GM10248 (cell line): ENCODE measurements at regions not wholly inside any gene's neighbourhood (a gene's known extent, or its start where the extent isn't known, plus 50 kb on each side); places are given as distances from the start of the nearest gene placed in this dataset.

Experiments
- CTCF ChIA-PET: fragments of 300-600 bp; sonication (Branson Sonifier 250); formaldehyde crosslinking; extraction: SDS; loops from one replicate; lab custom pipeline; 2021; ENCODE audit warnings: antibody characterized with exemption; lab: Yijun Ruan, JAX
- POLR2A ChIA-PET: fragments of 350-650 bp; sonication (Branson Sonifier 250); formaldehyde crosslinking; extraction: SDS; loops from one replicate; lab custom pipeline; 2020; ENCODE audit warnings: antibody characterized with exemption; lab: Yijun Ruan, JAX
- DNase-seq: peaks from one replicate; pipeline ENCODE4 v3.0.0; 2012; ENCODE audit errors: extremely low spot score
- CTCF ChIP-seq: IDR thresholded peaks from 2 replicates; pipeline ENCODE4 v1.5.1; 2012; ENCODE audit warnings: mild to moderate bottlenecking, low read depth; ENCODE audit errors: extremely low read depth, missing control alignments, control extremely low read depth

- POLR2A ChIA-PET: no interaction called here
- TF ChIP-seq CTCF: no peak
- CTCF ChIA-PET: no interaction called here
- DNase-seq: no peak
Observed at GRCh38 chr13:39970177-39970846, 314.9 kb downstream of the COG6 start.

- CTCF ChIA-PET: no interaction called here
- DNase-seq: no peak
- no peak for TF ChIP-seq CTCF
- POLR2A ChIA-PET: no interaction called here
Observed at GRCh38 chr13:39971526-39971925, 316.1 kb downstream of the COG6 start.

DNA sequence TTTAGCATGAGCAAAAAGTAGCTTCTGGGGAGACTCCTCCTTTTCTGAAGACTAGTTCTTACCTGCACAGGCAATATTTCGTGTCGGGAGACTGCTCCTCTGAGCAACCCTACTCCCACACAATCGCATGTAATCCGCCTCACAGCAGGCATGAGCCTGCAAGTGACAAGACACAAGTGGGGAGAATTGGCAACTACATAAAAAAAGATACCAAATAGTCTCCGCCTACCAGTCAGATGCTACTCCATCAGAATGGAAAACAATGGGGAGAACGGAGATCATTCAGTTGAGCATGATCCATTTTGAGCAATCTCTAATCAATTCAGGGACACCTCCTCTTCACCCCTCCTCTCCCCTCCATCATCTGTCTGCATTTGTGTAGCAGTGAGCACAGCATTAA lies 321.0 kb downstream of the COG6 start:
- ChIA-PET CTCF (interaction anchor here (1.1 to 2.1 kb wide), 2 partner anchors 12 to 34 kb away, joined by 5 to 10 read pairs; no protein-coding TSS in a partner anchor), POLR2A (no interaction called here)
- no peak for DNase-seq
- TF ChIP-seq CTCF: no peak

- CTCF ChIA-PET: interaction anchor here (1.4 kb wide), 1 partner anchor 12 kb away, joined by 3 read pairs; no protein-coding TSS in a partner anchor
- TF ChIP-seq CTCF: no peak
- POLR2A ChIA-PET: no interaction called here
- DNase-seq: no peak
Observed at GRCh38 chr13:39981056-39981455, 325.6 kb downstream of the COG6 start.

GRCh38 chr13:39982745-39983144 lies 327.3 kb downstream of the COG6 start:
- no peak for TF ChIP-seq CTCF
- ChIA-PET POLR2A (no interaction called here), CTCF (interaction anchor here (1.0 to 1.1 kb wide), 2 partner anchors 7 to 40 kb away, joined by 3 to 4 read pairs; no protein-coding TSS in a partner anchor)
- no peak for DNase-seq

DNA sequence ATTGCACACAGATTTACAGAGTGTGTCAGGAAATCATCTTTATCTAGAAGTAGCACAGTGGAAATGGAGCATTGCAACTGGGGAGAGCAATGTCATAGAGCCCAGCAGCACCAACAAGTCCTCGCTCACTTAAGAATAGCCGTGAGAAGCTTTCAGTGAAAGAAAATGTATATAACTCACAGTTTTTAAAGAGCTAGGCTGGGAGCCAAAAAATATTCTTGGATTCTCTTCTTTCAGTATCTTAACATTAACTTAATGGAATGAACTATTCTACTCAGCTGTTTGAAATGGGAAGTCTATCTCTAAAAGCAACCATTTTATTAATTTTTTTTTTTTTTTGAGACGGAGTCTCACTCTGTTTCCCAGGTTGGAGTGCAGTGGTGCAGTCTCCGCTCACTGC lies 329.6 kb downstream of the COG6 start:
- POLR2A ChIA-PET: no interaction called here
- TF ChIP-seq CTCF: no peak
- CTCF ChIA-PET: interaction anchor here (1.0 kb wide), 1 partner anchor 43 kb away, joined by 3 read pairs; no protein-coding TSS in a partner anchor
- no peak for DNase-seq
